ENCODE measurements at regions not wholly inside any gene's neighbourhood (a gene's known extent, or its start where the extent isn't known, plus 50 kb on each side); places are given as distances from the start of the nearest gene placed in this dataset.

DNA sequence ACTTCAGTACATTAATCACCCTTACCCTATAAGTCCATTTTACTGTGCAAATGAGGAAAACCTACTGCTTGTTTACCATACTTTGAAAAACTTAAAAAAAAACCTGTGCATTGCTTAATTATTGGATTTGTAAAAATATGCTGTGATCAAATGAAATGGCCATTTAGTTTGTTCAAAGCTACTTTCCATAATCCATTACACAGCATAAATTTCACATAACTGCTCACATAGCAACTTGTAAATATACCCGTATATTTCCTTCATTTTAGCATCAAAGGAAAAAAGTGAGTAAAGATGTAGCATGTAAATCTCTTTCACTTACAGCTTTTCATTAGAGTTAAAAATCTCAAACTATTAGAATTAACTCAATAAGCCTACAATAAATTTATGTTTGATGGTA lies 415.1 kb downstream of the NR4A2 start:
- Histone ChIP-seq H3K4me2 (ENCODE audit: low read length) (no peak overlapping the region), H3K79me2 (ENCODE audit: insufficient read depth, low read depth, low read length) (no peaks in the 10 kb centered on the region), H3K4me1 (ENCODE audit: insufficient read depth, low read length, poor library complexity, severe bottlenecking) (no peaks in the 10 kb centered on the region), H3K4me3 (ENCODE audit: low read depth, low read length, poor library complexity, severe bottlenecking) (no peak overlapping the region), H3K27ac (ENCODE audit: low read depth, low read length, poor library complexity, severe bottlenecking) (no peak overlapping the region), H4K20me1 (ENCODE audit: insufficient read depth, low read length) (no peaks in the 10 kb centered on the region), H3K9me3 (ENCODE audit: low read length) (no peaks in the 10 kb centered on the region), H2AFZ (ENCODE audit: low read length) (no peak overlapping the region), H3K9me2 (ENCODE audit: insufficient read depth, low read length) (no peaks in the 10 kb centered on the region), H3K36me3 (ENCODE audit: insufficient read depth, low read length) (no peaks in the 10 kb centered on the region)
- intact Hi-C loops (cut with micrococcal nuclease; ENCODE audit: unreplicated experiment): no loop called here
- TF ChIP-seq EZH2phosphoT487 (IDR thresholded peaks at IDR 0.05; ENCODE audit: borderline replicate concordance, low read depth, low read length): no peak
- no peak for TF ChIP-seq CTCF (conservative IDR thresholded peaks at IDR 0.05; ENCODE audit: low read length)
- CTCF ChIA-PET (ENCODE audit: unreplicated experiment): no interaction called here
- DNase-seq (ENCODE audit: low spot score): no peak
- POLR2A ChIA-PET: no interaction called here
- BruUV-seq (replicated peaks): no TSS peak

DNA sequence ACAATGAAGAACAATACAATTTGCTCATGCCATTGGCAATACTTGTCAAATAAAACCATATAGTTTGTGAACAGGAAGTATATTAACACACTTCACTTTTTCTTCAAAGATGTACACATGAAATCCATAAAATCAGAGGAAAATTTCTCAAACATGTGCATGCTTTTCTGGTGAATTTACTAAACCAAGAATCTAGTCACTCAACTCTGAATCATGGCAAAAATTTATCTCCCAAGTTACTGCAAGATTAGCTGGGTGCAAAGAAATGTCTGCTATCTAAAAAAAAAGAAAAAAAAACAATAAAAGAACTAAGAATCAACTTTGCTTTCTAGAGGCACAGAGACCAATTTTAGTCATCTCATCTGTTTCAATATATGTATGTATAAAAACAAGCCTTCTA lies 419.2 kb downstream of the NR4A2 start:
- Histone ChIP-seq H3K4me3 (ENCODE audit: low read depth, low read length, poor library complexity, severe bottlenecking) (no peak overlapping the region), H3K36me3 (ENCODE audit: insufficient read depth, low read length) (no peaks in the 10 kb centered on the region), H3K4me2 (ENCODE audit: low read length) (no peak overlapping the region), H3K27ac (ENCODE audit: low read depth, low read length, poor library complexity, severe bottlenecking) (no peak overlapping the region), H3K4me1 (ENCODE audit: insufficient read depth, low read length, poor library complexity, severe bottlenecking) (no peaks in the 10 kb centered on the region), H2AFZ (ENCODE audit: low read length) (no peak overlapping the region), H4K20me1 (ENCODE audit: insufficient read depth, low read length) (no peaks in the 10 kb centered on the region), H3K9me2 (ENCODE audit: insufficient read depth, low read length) (no peaks in the 10 kb centered on the region), H3K9me3 (ENCODE audit: low read length) (no peaks in the 10 kb centered on the region), H3K79me2 (ENCODE audit: insufficient read depth, low read depth, low read length) (no peaks in the 10 kb centered on the region)
- POLR2A ChIA-PET: interaction anchor here (0.9 kb wide), 1 partner anchor 72 kb away, joined by 3 read pairs; no protein-coding TSS in a partner anchor
- DNase-seq (ENCODE audit: low spot score): no peak
- CTCF ChIA-PET (ENCODE audit: unreplicated experiment): no interaction called here
- TF ChIP-seq EZH2phosphoT487 (IDR thresholded peaks at IDR 0.05; ENCODE audit: borderline replicate concordance, low read depth, low read length) (no peak), CTCF (conservative IDR thresholded peaks at IDR 0.05; ENCODE audit: low read length) (no peak)
- intact Hi-C loops (cut with micrococcal nuclease; ENCODE audit: unreplicated experiment): no loop called here
- no TSS peak for BruUV-seq (replicated peaks)

DNA sequence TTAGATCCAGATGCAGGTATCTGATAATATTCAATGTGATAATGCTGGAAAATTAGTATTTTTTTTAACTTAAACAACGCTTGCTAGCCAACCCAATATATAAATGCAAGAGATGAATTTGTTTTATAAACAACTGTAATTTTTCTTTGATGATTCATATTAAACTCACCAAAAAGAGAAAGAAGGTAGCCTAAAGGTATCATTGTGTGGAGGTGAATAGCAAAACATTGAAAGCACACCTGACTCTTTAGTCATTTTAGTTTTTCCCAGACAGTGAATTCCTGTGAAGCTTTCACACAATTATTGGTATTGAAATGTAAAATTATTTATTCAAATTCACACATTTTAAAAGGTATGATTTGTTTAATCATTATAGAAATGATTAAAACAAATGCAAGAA lies 424.0 kb downstream of the NR4A2 start:
- BruUV-seq (replicated peaks): no TSS peak
- H3K79me2 ChIP-seq (ENCODE audit: insufficient read depth, low read depth, low read length): no peaks in the 10 kb centered on the region
- intact Hi-C loops (cut with micrococcal nuclease; ENCODE audit: unreplicated experiment): no loop called here
- no peak overlapping the region for H3K4me3 ChIP-seq (ENCODE audit: low read depth, low read length, poor library complexity, severe bottlenecking)
- POLR2A ChIA-PET: interaction anchor here (1.3 kb wide), 1 partner anchor 10 kb away, joined by 4 read pairs; no protein-coding TSS in a partner anchor
- no peaks in the 10 kb centered on the region for H3K4me1 ChIP-seq (ENCODE audit: insufficient read depth, low read length, poor library complexity, severe bottlenecking)
- CTCF ChIA-PET (ENCODE audit: unreplicated experiment): no interaction called here
- no peaks in the 10 kb centered on the region for H4K20me1 ChIP-seq (ENCODE audit: insufficient read depth, low read length)
- DNase-seq (ENCODE audit: low spot score): no peak
- no peak overlapping the region for H2AFZ ChIP-seq (ENCODE audit: low read length)
- H3K9me3 ChIP-seq (ENCODE audit: low read length): no peaks in the 10 kb centered on the region
- H3K9me2 ChIP-seq (ENCODE audit: insufficient read depth, low read length): no peaks in the 10 kb centered on the region
- TF ChIP-seq EZH2phosphoT487 (IDR thresholded peaks at IDR 0.05; ENCODE audit: borderline replicate concordance, low read depth, low read length) (no peak), CTCF (conservative IDR thresholded peaks at IDR 0.05; ENCODE audit: low read length) (no peak)
- no peak overlapping the region for H3K27ac ChIP-seq (ENCODE audit: low read depth, low read length, poor library complexity, severe bottlenecking)
- no peaks in the 10 kb centered on the region for H3K36me3 ChIP-seq (ENCODE audit: insufficient read depth, low read length)
- no peak overlapping the region for H3K4me2 ChIP-seq (ENCODE audit: low read length)
